ENCODE measurements at regions not wholly inside any gene's neighbourhood (a gene's known extent, or its start where the extent isn't known, plus 50 kb on each side); places are given as distances from the start of the nearest gene placed in this dataset.

- no peak for TF ChIP-seq POLR2A (IDR thresholded peaks at IDR 0.05; ENCODE audit: low read depth, low read length)
- TF ChIP-seq SPI1 (IDR thresholded peaks at IDR 0.05; ENCODE audit: low read depth, low read length) = no peak
- TF ChIP-seq POU2F2 (IDR thresholded peaks at IDR 0.05; ENCODE audit: low read depth, low read length) = no peak
- no peak for TF ChIP-seq POLR2AphosphoS5 (IDR thresholded peaks at IDR 0.05; ENCODE audit: low read depth, low read length)
- TF ChIP-seq TAF1 (IDR thresholded peaks at IDR 0.05; ENCODE audit: low read depth, low read length) = no peak
These were observed 104.0 kb upstream of the IMMP2L start for GRCh38 chr7:111666260-111666659.
